ENCODE measurements at regions not wholly inside any gene's neighbourhood (a gene's known extent, or its start where the extent isn't known, plus 50 kb on each side); places are given as distances from the start of the nearest gene placed in this dataset.

- TF ChIP-seq, protein P1, sequence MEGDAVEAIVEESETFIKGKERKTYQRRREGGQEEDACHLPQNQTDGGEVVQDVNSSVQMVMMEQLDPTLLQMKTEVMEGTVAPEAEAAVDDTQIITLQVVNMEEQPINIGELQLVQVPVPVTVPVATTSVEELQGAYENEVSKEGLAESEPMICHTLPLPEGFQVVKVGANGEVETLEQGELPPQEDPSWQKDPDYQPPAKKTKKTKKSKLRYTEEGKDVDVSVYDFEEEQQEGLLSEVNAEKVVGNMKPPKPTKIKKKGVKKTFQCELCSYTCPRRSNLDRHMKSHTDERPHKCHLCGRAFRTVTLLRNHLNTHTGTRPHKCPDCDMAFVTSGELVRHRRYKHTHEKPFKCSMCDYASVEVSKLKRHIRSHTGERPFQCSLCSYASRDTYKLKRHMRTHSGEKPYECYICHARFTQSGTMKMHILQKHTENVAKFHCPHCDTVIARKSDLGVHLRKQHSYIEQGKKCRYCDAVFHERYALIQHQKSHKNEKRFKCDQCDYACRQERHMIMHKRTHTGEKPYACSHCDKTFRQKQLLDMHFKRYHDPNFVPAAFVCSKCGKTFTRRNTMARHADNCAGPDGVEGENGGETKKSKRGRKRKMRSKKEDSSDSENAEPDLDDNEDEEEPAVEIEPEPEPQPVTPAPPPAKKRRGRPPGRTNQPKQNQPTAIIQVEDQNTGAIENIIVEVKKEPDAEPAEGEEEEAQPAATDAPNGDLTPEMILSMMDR (IDR thresholded peaks at IDR 0.05; ENCODE audit: extremely low read depth in 1 of 2, insufficient read depth in 1 of 2, low read depth in 1 of 2, low read length in 2 of 2) = no peak
- TF ChIP-seq EZH2 (IDR thresholded peaks at IDR 0.05; ENCODE audit: borderline replicate concordance, low read depth, low read length, severe bottlenecking) (no peak), POLR2A (IDR thresholded peaks at IDR 0.05; ENCODE audit: low read depth, low read length) (no peak), POLR2AphosphoS5 (IDR thresholded peaks at IDR 0.05; ENCODE audit: insufficient read depth, low read depth, low read length) (no peak), FOS (IDR thresholded peaks at IDR 0.05; ENCODE audit: borderline replicate concordance, insufficient read depth, low read length) (no peak), GATA2 (IDR thresholded peaks at IDR 0.05; ENCODE audit: insufficient read depth, insufficient read length, low read depth, low read length) (no peak), JUN (IDR thresholded peaks at IDR 0.05; ENCODE audit: borderline replicate concordance, insufficient read depth, insufficient read length, low read depth) (no peak)
- TF ChIP-seq, protein P2, sequence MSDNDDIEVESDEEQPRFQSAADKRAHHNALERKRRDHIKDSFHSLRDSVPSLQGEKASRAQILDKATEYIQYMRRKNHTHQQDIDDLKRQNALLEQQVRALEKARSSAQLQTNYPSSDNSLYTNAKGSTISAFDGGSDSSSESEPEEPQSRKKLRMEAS (IDR thresholded peaks at IDR 0.05; ENCODE audit: insufficient read depth, insufficient read length) = no peak
These were observed 487.8 kb downstream of the EDEM1 start for GRCh38 chr3:5675319-5675718.

Data from endothelial cell of umbilical vein (primary cell).